Epithelial cell of esophagus (primary cell): ENCODE measurements at regions not wholly inside any gene's neighbourhood (a gene's known extent, or its start where the extent isn't known, plus 50 kb on each side); places are given as distances from the start of the nearest gene placed in this dataset.

Source experiments
- DNase-seq: peaks from one replicate; pipeline ENCODE4 v3.0.0; 2010; ENCODE audit warnings: low read depth
- H3K4me3 ChIP-seq: 2 replicates; pipeline ENCODE4 v1.5.1; 2011; ENCODE audit warnings: mild to moderate bottlenecking, low read length, control low read depth
- TF ChIP-seq, protein P1 (sequence below): IDR thresholded peaks from 2 replicates; pipeline ENCODE4 v1.5.1; 2011; ENCODE audit warnings: low read depth, mild to moderate bottlenecking, low read length, control low read depth, inconsistent platforms; ENCODE audit not compliant: insufficient read depth; ENCODE audit errors: missing control alignments

DNA sequence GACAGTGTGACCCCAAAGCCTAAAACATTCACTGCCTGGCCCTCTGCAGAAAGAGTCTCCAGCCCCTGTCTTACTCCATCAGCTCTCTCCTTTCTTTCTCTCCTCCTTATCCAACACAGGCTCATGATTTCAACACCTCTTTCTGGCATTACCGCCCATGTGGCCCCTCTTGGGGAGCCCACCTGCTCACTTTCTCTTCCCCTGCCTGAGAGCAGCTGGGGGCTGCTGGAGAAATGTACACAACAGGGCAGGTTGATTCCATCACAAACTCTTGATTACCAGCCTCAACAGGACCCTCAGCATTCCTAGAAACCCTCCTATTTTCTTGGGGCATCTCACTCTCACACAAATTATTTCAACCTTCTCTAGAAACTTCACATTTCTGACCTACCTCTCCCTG lies 98.3 kb downstream of the ABHD5 start:
- H3K4me3 ChIP-seq = no peak overlapping the region
- no peak for DNase-seq
- TF ChIP-seq, protein P1, sequence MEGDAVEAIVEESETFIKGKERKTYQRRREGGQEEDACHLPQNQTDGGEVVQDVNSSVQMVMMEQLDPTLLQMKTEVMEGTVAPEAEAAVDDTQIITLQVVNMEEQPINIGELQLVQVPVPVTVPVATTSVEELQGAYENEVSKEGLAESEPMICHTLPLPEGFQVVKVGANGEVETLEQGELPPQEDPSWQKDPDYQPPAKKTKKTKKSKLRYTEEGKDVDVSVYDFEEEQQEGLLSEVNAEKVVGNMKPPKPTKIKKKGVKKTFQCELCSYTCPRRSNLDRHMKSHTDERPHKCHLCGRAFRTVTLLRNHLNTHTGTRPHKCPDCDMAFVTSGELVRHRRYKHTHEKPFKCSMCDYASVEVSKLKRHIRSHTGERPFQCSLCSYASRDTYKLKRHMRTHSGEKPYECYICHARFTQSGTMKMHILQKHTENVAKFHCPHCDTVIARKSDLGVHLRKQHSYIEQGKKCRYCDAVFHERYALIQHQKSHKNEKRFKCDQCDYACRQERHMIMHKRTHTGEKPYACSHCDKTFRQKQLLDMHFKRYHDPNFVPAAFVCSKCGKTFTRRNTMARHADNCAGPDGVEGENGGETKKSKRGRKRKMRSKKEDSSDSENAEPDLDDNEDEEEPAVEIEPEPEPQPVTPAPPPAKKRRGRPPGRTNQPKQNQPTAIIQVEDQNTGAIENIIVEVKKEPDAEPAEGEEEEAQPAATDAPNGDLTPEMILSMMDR = no peak

GRCh38 chr3:43790060-43790459 lies 99.3 kb downstream of the ABHD5 start:
- TF ChIP-seq, protein P1 = no peak
- no peak for DNase-seq
- H3K4me3 ChIP-seq = no peak overlapping the region

DNA sequence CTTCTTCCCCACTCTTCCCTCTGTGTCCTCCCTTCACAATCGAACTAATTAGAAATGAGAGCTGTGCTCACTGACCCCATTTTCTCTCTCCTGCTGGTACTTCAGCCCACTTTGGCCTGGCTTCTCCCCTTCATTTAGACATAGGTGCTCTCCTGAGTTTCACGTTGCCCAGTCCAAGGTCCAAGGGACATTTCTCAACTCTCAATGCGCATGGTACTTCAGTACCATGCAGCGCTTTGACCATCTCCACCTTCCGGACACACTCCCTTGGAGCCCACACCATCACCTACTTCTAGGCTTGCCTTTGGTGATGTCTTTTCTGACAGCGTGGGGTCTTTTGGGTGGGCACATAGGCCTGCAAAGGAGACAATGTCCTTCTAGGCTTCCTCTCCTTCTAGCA lies 99.7 kb downstream of the ABHD5 start:
- no peak overlapping the region for H3K4me3 ChIP-seq
- no peak for DNase-seq
- TF ChIP-seq, protein P1 = no peak

DNA sequence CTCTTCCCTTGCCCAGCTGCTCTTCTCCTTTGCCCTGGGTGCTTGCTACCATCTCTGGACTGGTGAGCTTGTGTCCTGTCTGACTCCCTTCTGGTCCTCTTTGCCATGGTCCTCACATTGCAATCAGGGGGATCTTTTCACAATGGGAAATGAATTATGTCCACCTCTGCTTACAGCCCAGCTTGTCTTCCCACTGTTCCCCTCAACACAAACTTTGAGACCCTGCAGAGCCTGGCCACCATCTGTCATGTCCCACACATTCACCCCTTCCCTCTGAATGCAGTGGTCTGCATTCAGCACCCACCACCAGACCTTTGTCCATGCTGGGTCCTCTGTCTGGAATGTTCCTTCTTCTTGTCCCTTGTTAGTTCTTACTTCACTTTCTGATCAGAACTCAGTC lies 100.5 kb downstream of the ABHD5 start:
- TF ChIP-seq, protein P1 = no peak
- no peak for DNase-seq
- H3K4me3 ChIP-seq = no peak overlapping the region

- DNase-seq = no peak
Observed at GRCh38 chr3:43792904-43793303, 102.2 kb downstream of the ABHD5 start.

DNA sequence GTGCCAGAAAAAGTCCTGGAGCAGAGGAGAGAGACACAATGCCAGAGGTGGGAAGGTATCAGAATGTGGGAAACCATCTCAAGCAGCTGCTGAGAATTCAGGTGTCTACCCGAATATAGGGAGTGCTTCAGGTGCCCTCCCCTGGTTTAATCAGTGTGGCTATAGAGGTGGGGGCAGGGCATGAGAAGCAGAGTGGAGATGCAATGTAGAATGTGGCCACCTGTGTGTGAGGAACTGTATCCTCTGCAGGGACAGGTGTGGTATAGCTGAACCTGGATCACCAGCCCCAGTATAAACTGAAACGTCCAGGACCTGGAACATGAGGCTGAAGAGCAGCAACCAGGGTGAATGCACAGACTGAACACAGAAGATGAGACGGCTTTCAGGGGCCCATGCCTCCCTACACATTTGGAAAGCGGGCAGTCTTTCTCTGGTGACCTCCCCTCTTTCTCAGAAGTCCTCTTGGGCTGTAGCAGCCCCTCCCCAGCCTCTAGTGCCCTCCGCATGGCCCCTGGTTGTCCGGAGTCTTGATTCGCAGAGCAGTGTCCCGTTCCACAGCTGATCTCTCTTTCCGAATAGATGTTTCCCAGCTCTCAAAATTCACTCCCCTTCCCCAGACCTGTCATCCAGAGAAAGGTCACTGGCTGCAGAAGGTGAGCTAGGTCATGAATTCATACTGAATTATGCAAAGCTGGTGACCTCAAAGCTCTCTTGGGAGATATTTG lies 103.1 kb downstream of the ABHD5 start:
- no peak for DNase-seq
- TF ChIP-seq, protein P1 = no peak
- no peak overlapping the region for H3K4me3 ChIP-seq

More at GRCh38 chr3:43792904-43793303, 102.2 kb downstream of the ABHD5 start:
- no peak overlapping the region for H3K4me3 ChIP-seq
- TF ChIP-seq, protein P1 = no peak

DNA sequence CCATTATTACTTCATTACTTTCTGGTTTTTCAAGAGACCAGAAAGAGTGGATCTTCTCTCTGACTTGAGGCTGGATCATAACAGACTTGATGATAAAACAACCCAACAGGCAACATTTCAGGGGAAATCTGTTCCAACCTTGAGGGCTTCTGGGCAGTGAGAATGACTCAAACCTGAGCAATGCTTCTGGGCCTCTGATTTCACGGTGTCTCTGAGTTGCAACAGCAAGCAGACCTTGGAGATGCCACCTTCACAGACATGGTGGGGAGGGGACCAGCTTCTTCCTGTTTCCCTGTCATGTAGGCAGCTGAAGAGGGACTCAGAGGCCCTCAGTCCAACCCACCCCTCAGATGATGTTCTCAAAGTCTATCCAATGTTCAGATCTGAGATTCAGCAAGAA lies 104.0 kb downstream of the ABHD5 start:
- TF ChIP-seq, protein P1 = no peak
- peak; percentile 87 for DNase-seq
- no peak overlapping the region for H3K4me3 ChIP-seq
